HG02610 (cell line): ENCODE measurements at regions not wholly inside any gene's neighbourhood (a gene's known extent, or its start where the extent isn't known, plus 50 kb on each side); places are given as distances from the start of the nearest gene placed in this dataset.
"Not testable (repeated sequence)": the region's sequence is repeated elsewhere in the genome, so short reads cannot be mapped to it uniquely, and the experiment has no call there.

Source experiments
- ATAC-seq: cut with Tn5 transposase; IDR thresholded peaks from one replicate; pipeline ENCODE4 v1.9.1; 2021; ENCODE audit warnings: mild to moderate bottlenecking, moderate library complexity; ENCODE audit not compliant: unreplicated experiment

DNA sequence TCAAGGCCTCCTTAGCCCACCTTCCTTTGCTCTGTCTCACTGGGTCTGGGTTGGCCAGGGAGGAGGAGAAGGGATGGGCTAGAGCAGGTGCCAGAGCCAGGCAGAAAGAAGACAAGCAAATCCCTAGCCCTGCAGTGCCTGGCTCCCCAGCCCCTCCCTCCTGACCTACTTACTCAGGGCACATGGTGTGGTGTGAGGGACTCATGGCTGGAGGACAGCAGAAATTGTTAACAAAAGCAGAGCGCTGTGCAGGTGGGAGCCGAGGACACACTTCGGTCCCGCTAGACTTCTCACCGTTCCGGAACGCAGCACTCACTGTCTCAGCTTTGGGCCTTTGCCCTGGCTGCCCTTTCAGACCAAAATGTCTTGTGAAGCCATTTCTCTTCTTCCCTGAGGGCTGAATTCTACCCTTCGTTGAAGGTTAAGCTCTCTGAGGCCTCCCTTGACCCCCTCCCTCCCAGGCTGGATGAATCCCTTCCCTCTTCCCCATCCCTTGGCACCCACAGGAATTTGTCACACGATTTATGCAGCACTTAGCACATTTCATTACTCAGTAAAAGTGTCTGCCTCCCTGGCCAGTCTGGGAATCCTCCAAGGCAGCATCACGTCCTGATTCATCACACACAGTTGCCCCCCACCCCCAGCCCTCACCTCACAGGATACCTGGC is 263.9 kb upstream of the TRPC7 start:
- no peak for ATAC-seq

DNA sequence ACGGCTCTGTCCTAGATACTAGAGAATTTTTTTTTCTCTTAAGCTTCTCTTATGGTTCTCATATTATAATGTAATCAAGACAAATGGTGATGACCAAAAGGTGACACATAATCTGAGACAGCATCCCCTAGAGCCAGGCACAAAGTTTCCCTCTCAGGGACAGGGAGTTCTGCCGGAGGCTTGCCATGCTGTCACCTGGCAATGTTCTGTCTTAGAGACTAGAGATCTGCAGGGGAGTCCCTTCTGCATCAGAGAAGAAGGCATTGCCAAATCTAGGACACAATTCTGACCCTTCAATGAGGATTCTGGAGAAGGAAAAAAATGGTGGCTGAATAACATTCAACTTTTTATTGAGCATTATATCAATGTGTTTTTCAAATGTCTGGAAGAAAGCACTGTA is 261.2 kb upstream of the TRPC7 start:
- ATAC-seq: no peak

DNA sequence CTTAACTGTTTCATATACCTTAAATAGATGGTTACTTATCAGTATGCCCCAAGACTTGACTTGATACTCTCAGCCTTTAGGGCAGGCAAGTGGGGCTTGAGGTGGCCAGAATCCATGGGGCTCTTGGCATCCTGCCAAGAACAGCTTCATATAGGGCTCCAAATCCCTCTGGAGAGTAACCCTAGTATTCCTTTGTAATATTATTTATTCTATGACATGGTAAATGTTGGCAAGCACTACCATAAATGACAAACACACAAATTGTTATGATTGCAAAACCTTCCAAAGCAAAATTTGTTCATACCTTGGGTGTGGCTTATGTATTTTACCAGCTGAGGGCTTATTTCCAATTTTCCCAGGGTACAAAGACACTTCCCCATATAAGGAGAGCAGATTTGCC is 257.4 kb upstream of the TRPC7 start:
- no peak for ATAC-seq

DNA sequence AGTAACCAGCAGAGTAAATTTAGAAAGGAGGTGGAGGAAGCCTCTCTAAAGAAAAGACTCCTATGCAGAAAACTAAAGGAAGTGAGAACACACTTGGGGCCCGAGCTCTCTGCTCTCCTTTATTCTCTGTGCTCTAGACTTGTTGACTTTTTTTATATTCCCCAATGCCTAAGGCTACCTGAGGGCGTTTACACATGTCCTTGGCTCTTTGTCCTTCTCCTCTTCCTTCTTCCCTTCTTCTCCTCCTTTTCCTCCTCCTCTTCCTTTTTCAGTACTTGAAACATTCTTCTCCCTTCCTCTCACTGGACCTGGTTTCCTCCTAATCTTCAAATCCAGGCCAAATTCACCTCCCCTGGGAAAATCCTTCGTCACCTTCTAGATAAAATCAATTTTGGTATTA is 256.4 kb upstream of the TRPC7 start:
- ATAC-seq: no peak

DNA sequence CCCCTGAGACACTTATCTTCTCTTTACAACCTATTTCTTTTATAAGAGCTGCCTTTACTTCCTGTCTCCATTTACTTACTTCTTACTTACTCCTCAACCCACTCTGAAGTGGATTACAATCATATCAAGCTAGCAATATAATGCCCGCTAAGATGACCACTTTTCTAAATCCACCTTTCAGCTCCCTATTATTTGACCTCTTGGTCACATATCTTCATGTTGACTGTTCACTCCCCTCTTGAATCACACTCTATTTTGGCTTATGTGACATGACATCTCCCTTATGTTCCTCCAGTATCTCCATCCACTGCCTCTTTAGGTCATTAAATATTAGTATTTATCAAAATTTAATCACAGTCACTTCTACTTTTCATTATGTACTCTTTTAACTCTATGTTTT is 255.3 kb upstream of the TRPC7 start:
- ATAC-seq: no peak

DNA sequence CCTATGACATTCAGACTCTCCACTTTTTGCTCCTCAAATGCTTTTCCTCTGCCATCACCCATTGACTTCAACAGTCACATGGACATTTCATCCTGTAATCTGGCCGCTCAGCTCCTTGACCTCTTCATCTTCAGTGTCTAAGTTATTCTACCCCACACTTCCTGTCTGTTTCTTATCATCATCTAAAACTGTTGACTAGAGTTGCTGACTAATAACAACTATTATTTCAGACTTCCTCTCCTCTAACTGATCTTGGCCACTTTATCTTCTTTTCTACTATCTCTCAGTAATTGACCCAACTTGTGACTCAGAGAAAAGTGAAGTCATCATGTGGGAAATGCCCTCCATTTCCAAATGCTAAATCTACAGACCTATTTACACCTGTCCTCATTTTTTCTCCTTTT is 254.7 kb upstream of the TRPC7 start:
- ATAC-seq: no peak

DNA sequence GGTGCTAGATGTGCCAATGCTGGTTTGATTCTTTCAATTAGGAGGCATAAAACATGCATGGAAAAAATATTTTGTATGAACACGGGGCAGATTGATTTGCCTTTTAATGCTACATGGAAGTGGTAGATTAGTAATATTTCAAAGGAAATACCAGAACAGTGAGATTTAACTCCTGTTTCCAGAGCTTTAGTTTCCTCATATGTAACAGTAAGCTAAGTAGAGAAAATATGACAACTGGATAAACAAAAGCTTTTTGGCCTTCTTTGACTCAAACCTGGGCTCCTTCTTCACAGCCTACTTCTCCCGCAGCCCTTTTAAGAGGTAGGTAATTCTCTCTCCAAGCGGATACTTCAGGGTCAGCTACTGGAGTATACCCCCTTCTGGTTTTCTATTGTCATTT is 254.2 kb upstream of the TRPC7 start:
- ATAC-seq: no peak

DNA sequence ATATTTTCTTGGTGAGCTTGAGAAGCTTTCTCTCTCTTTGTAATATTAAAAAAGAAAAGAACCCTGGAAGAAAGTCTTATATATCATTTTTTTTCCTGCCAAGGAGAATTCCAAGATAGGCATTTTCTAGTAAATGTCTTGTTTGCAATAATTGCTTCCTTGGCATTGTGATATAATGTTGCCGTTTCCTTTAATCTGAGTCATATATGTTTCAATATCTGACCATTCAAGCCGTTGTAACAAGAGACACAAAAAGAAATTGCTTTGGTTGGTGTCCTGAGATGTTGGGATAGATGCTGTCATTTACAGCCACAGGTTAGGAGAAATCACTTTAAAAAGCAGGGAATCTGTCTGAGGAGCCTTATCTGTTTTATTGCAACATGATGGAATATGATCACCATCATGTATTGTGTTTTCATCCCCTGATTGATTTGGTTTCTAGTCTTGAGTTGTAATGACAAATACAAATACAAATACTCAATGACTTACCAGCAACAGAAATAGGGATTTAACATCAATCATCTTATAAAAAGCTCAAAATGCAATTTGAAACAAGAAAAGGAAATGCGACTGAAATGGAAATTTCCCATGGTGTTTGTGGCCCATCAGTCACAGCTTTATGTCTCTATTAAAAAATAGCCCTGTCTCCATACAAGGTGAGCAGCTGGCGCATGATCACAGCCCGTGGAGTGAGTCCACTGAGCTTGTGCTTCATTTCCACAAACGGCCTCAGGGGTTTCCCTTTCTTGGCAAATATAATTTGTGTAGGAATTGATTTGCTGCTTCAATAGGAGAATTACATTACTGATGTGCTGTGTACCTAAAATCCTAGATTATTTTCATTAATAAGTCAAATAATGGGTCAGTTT is 250.1 kb upstream of the TRPC7 start:
- ATAC-seq: no peak

DNA sequence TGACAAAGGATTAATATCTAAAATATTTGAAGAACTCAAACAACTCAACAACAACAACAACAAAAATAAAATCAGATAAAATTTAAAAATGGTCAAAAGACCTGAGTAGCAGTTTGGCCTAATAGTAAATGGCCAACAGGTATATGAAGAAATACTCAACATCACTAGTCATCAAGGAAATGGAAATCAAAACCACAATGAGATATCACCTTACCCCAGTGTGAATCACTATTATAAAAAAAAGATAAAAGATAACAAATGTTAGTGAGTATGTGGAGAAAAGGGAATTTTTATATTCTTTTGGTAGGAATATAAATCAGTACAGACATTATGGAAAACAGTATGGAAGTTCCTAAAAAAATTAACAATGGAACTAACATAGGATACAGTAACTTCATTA is 247.9 kb upstream of the TRPC7 start:
- no peak for ATAC-seq

DNA sequence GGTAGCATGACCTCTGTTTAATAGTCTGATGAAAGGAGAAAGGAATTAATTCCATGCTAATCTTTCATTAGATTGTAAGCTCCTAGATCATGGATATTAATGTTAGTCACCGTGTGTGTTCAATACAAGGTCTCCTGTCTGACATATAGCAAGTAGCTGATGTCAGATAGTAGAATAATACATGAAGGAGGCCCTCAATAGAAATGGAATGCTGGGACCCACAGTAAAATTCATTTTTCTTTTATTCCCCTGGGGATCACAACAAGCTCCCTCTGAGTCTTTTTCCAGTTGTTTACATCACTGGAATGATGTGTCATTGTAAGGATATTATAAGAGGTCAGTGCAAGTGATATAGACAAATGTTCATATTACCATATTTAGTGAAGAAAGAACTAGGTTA is 240.3 kb upstream of the TRPC7 start:
- ATAC-seq: no peak

DNA sequence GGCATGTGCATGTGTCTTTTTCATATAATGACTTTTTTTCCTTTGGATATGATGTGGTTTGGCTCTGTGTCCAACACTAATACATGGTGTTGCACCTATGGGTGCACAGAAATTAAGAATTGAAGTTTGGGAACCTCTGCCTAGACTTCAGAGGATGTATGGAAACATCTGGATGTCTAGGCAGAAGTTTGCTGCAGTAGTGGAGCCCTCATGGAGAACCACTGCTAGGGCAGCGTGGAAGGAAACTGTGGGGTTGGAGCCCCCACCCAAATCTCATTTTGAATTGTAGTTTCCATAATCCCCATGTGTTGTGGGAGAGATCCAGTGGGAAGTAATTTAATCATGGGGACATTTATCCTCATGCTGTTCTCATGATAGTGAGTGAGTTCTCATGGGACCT is 235.0 kb upstream of the TRPC7 start:
- no peak for ATAC-seq

DNA sequence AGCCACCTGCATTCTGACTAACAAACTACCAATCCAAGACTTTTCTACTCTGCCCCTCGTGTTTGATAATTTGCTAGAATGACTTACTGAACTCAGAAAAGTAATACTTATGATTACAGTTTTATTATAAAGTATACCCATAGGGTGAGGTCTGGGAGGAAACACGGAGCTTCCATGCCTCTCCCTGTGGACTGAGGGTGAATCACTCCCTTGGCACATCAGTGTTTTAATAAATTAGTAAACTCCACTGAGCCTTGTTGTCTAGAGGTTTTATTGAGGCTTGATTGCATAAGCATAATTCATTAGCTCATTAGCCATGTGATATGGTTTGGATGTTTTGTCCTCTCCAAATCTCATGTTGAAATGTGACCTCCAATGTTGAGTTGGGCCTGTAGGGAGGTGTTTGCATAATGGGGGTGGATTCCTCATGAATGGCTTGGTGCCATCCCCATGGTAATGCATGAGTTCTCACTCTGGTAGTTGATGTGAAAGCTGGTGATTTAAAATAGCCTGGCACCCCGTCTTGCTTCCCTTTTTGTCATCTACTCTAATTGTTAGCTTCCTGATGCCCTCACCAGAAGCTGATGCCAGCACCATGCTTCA is 233.6 kb upstream of the TRPC7 start:
- ATAC-seq: no peak

DNA sequence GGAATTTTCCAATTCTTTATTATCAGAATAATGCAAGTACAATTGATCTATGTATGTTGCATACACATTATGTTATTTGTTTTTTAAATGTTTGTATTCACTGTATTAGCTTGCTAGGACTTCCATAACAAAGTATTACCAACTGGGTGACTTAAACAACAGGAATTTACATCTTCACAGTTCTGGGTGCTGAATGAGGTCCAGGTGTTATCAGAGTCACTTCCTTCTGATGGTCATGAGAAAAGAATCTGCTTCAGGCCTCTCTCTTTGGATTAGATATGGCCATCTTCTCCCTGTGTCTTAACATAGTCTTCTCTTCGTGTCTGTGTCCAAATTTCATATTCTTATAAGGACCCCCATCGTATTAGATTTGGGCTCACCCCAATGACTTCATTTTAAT is 229.1 kb upstream of the TRPC7 start:
- no peak for ATAC-seq

DNA sequence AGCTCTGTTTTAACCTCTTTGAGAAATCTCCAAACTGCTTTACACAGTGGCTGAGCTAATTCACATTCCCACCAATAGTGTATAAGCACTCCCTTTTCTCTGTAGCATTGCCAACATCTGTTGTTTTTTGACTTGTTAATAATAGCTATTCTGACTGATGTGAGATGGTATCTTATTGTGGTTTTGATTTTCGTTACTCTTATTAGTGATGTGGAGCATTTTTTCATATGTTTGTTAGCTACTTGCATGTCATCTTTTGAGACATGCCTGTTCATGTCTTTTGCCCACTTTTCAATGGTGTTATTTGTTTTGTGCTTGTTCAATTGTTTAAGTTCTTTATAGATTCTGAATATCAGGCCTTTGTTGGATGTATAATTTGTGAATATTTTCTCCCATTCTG is 225.2 kb upstream of the TRPC7 start:
- no peak for ATAC-seq

DNA sequence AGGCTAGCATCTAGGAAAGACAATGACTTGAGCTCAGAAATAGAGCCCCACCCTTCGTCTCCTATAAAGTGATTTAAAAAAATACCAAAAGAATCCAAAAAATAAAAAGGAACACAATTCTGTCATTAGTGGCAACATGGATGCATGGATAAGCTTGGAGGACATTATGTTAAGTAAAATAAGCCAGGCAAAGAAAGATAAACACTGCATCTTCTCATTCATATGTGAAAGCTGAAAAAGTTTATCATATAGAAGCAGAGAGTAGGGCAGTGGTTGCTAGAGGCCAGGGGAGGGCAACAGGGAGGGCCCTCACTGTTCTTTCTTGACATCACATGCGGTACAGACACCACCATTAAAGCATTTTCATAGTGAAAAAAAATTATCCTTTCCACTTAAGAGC is 220.9 kb upstream of the TRPC7 start:
- no peak for ATAC-seq

DNA sequence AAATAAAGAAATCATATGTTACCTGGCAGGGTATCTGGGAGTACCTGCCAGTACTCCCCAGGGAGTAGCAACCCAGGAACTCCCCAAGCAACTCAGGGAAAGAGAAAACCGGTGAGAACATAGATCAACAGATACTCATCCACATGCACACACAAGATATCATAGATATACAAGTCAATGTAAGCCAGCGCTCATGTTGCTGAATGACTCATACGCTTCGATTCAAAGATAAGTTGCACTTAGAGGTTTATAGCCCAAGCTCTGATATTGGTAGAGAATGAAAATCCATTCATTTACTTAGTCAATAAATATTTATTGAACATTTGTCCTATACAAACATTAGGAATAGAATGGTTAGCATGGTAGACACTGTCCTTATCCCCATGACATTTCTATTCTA is 219.1 kb upstream of the TRPC7 start:
- no peak for ATAC-seq

DNA sequence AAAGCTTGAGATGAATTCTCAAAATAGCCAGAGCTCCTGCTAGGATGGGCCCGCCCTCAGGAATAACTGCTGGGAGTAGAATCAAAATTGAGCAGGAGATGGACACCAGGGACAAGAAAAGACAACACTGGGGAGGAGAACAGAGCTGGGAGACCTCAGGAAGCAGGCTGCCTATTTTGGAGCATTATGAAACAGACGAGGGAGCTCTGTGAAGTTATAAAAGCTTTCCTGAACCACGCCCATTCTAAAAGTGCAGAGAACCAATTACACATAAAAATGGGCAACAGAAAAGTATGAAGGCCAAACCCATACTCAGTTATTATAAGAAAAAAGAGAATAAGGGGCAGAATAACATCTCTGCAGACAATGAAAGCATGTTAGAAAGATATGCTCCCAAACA is 213.9 kb upstream of the TRPC7 start:
- no peak for ATAC-seq

DNA sequence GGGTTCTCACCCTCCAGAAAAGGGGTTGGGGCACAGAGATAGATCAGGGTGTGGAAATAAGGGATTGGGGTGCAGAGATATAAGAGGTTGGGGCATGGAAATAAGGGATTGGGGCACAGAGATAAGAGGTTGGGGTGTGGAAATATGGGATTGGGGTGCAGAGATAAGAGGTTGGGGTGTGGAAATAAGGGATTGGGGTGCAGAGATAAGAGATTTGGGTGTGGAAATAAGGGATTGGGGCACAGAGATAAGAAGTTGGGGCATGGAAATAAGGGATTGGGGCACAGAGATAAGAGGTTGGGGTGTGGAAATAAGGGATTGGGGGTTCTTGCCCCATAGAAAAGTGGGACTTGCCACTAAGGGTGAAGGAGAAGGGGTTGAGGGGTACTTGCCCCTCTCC is 204.5 kb upstream of the TRPC7 start:
- not testable (repeated sequence) for ATAC-seq

DNA sequence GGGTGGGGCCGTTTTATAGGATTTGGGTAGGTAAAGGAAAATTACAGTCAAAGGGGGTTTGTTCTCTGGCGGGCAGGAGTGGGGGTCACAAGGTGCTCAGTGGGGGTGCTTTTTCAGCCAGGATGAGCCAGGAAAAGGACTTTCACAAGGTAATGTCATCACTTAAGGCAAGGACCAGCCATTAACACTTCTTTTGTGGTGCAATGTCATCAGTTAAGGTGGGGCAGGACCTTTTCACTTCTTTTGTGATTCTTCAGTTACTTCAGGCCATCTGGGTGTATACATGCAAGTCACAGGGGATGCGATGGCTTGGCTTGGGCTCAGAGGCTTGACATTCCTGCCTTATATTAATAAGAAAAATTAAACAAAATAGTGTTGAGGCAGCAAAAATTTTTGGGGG is 200.1 kb upstream of the TRPC7 start:
- not testable (repeated sequence) for ATAC-seq

DNA sequence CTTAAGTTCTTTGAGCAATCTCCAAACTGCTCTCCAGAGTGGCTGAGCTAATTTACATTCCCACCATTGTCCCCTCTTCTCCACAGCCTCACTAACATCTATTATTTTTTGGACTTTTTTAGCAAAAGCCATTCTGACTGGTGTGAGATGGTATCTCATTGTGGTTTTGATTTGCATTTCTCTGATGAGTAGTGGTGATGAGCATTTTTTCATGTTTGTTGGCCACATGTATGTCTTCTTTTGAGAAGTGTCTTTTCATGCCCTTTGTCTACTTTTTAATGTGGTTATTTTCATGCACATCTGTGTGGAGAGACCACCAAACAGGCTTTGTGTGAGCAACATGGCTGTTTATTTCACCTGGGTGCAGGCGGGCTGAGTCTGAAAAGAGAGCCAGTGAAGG is 199.7 kb upstream of the TRPC7 start:
- ATAC-seq: not testable (repeated sequence)

DNA sequence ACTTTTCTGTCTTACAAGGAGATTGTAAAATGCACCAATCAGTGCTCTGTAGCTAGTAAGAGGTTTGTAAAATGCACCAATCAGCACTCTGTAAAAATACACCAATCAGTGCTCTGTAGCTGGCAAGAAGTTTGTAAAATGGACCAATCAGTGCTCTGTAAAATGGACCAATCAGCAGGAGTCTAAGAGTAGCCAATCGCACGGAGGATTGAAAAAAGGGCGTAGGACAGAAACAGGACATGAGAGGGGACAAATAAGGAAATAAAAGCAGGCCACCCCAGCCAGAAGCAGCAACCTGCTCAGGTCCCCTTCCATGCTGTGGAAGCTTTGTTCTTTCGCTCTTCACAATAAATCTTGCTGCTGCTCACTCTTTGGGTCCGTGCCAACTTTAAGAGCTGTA is 199.1 kb upstream of the TRPC7 start:
- not testable (repeated sequence) for ATAC-seq

DNA sequence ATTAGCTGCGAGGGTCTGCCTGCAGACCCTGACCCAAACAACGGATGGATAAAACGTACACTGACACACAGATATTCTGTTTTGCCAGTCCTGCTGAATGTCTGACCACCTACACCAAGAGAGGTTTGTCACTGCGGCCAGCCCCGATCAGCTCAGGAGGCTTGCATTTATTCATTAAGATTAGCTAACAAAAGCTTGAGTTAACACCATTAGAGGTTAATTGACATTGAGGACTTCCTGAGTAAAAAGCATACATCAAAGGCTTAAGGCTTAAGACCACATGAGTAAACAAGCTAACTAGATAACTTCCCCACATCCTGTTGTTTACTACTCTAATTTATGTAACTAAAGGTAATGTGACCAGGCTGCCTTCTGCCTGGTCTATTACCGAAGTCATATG is 198.1 kb upstream of the TRPC7 start:
- ATAC-seq: no peak
